A549 (cell line): ENCODE measurements at regions not wholly inside any gene's neighbourhood (a gene's known extent, or its start where the extent isn't known, plus 50 kb on each side); places are given as distances from the start of the nearest gene placed in this dataset.

Experiments used
- CHD4 ChIP-seq: fragments of 200-600 bp; sonication (generic); IDR thresholded peaks from 2 replicates; pipeline ENCODE4 v1.6.1; 2016; ENCODE audit warnings: antibody characterized with exemption, mild to moderate bottlenecking, borderline replicate concordance
- EP300 ChIP-seq, 2 experiments: fragments of >200 bp; sonication (Bioruptor Twin); formaldehyde crosslinking; IDR thresholded peaks; 2 replicates in 1 of 2; 3 replicates in 1 of 2; pipeline ENCODE4 v1.6.1; 2016 to 2017
- ESRRA ChIP-seq: fragments of 150-350 bp; IDR thresholded peaks from 2 replicates; pipeline ENCODE4 v1.6.1; 2014; ENCODE audit warnings: mild to moderate bottlenecking, low read length, borderline replicate concordance
- HDAC2 ChIP-seq: fragments of 200-600 bp; sonication (generic); IDR thresholded peaks from 2 replicates; pipeline ENCODE4 v1.6.1; 2016
- KDM5A ChIP-seq: fragments of 200-600 bp; sonication (generic); IDR thresholded peaks from 2 replicates; pipeline ENCODE4 v1.6.1; 2016; ENCODE audit warnings: antibody characterized with exemption, mild to moderate bottlenecking
- MYC ChIP-seq: IDR thresholded peaks from 2 replicates; pipeline ENCODE4 v1.6.1; 2012; ENCODE audit warnings: mild to moderate bottlenecking, inconsistent platforms, low read length, improper control_type of control experiment, borderline replicate concordance
- NFE2L2 ChIP-seq: fragments of 150-350 bp; conservative IDR thresholded peaks from 2 replicates; pipeline ENCODE4 v1.6.1; 2014; ENCODE audit warnings: low read length
- PBX3 ChIP-seq: IDR thresholded peaks from 2 replicates; pipeline ENCODE4 v1.6.1; 2012
- POLR2AphosphoS2 ChIP-seq: conservative IDR thresholded peaks from 2 replicates; pipeline ENCODE4 v1.6.1; 2012; ENCODE audit warnings: low read length, improper control_type of control experiment, inconsistent platforms
- RAD21 ChIP-seq, 2 experiments: fragments of >200 bp in 1 of 2; sonication (Bioruptor Twin) in 1 of 2; formaldehyde crosslinking in 1 of 2; IDR thresholded peaks in 1 of 2; conservative IDR thresholded peaks in 1 of 2; 2 replicates in 1 of 2; 3 replicates in 1 of 2; pipeline ENCODE4 v1.6.1; 2012 to 2018; ENCODE audit warnings: inconsistent platforms in 1 of 2
- SMC3 ChIP-seq: fragments of >200 bp; sonication (Bioruptor Twin); formaldehyde crosslinking; IDR thresholded peaks from 3 replicates; pipeline ENCODE4 v1.6.1; 2018; ENCODE audit warnings: inconsistent platforms
- ZSCAN20 ChIP-seq: fragments of 250-450 bp; sonication (Bioruptor Pico); IDR thresholded peaks from 2 replicates; pipeline ENCODE4 v1.8.0; 2022; ENCODE audit warnings: mild to moderate bottlenecking, moderate library complexity
- TF ChIP-seq, protein P1 (sequence below): fragments of >200 bp; sonication (Bioruptor Twin); formaldehyde crosslinking; IDR thresholded peaks from 3 replicates; pipeline ENCODE4 v1.5.1; 2016
- TF ChIP-seq, protein P2 (sequence below): fragments of 200-600 bp; sonication (generic); IDR thresholded peaks from 2 replicates; pipeline ENCODE4 v1.6.1; 2016; ENCODE audit warnings: antibody characterized with exemption, mild to moderate bottlenecking, moderate library complexity

DNA sequence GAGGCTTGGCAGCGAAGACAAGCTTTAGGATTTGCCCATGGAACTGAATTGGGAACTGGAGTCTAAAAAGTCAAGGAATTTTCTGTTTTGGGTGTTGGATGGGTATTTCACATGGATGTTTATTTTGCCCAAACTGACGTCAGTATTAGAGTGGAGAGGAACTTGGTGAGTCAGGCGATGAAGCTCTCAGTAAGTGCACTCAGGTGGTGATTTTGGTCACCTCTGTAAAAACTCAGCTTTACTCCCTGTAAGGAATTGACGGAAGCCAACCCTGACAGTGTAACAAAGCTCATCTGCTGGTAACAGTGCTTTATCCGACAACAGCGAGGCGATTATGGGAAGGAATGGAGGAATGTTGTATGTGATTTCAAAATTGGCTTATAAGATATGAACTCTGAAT, 77.0 kb upstream of the PGRMC2 start:
- TF ChIP-seq, protein P1, sequence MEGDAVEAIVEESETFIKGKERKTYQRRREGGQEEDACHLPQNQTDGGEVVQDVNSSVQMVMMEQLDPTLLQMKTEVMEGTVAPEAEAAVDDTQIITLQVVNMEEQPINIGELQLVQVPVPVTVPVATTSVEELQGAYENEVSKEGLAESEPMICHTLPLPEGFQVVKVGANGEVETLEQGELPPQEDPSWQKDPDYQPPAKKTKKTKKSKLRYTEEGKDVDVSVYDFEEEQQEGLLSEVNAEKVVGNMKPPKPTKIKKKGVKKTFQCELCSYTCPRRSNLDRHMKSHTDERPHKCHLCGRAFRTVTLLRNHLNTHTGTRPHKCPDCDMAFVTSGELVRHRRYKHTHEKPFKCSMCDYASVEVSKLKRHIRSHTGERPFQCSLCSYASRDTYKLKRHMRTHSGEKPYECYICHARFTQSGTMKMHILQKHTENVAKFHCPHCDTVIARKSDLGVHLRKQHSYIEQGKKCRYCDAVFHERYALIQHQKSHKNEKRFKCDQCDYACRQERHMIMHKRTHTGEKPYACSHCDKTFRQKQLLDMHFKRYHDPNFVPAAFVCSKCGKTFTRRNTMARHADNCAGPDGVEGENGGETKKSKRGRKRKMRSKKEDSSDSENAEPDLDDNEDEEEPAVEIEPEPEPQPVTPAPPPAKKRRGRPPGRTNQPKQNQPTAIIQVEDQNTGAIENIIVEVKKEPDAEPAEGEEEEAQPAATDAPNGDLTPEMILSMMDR = no peak
- TF ChIP-seq ZSCAN20 (CRISPR knock-in tag) = no peak
- TF ChIP-seq, protein P2, sequence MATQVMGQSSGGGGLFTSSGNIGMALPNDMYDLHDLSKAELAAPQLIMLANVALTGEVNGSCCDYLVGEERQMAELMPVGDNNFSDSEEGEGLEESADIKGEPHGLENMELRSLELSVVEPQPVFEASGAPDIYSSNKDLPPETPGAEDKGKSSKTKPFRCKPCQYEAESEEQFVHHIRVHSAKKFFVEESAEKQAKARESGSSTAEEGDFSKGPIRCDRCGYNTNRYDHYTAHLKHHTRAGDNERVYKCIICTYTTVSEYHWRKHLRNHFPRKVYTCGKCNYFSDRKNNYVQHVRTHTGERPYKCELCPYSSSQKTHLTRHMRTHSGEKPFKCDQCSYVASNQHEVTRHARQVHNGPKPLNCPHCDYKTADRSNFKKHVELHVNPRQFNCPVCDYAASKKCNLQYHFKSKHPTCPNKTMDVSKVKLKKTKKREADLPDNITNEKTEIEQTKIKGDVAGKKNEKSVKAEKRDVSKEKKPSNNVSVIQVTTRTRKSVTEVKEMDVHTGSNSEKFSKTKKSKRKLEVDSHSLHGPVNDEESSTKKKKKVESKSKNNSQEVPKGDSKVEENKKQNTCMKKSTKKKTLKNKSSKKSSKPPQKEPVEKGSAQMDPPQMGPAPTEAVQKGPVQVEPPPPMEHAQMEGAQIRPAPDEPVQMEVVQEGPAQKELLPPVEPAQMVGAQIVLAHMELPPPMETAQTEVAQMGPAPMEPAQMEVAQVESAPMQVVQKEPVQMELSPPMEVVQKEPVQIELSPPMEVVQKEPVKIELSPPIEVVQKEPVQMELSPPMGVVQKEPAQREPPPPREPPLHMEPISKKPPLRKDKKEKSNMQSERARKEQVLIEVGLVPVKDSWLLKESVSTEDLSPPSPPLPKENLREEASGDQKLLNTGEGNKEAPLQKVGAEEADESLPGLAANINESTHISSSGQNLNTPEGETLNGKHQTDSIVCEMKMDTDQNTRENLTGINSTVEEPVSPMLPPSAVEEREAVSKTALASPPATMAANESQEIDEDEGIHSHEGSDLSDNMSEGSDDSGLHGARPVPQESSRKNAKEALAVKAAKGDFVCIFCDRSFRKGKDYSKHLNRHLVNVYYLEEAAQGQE = no peak
- TF ChIP-seq ESRRA = no peak
- TF ChIP-seq EP300 (IDR thresholded peaks at IDR 0.05) = no peak
- no peak for TF ChIP-seq SMC3
- no peak for TF ChIP-seq HDAC2
- no peak for TF ChIP-seq CHD4
- no peak for TF ChIP-seq MYC
- TF ChIP-seq KDM5A = no peak
- no peak for TF ChIP-seq NFE2L2
- TF ChIP-seq PBX3 = no peak
- no peak for TF ChIP-seq RAD21 (conservative IDR thresholded peaks at IDR 0.05 in 1 of 2, IDR thresholded peaks at IDR 0.05 in 1 of 2)
- no peak for TF ChIP-seq POLR2AphosphoS2
